ENCODE measurements at regions not wholly inside any gene's neighbourhood (a gene's known extent, or its start where the extent isn't known, plus 50 kb on each side); places are given as distances from the start of the nearest gene placed in this dataset.

GRCh38 chr2:129375632-129376425, 603.6 kb upstream of the RAB6C start:
- TF ChIP-seq CTCF (IDR thresholded peaks at IDR 0.05; ENCODE audit: extremely low read depth in 1 of 2, insufficient read depth in 1 of 2, low read depth in 1 of 2, low read length in 2 of 2) (no peak), FOS (IDR thresholded peaks at IDR 0.05; ENCODE audit: borderline replicate concordance, insufficient read depth, low read length) (no peak), MAX (IDR thresholded peaks at IDR 0.05; ENCODE audit: insufficient read depth, insufficient read length) (no peak), POLR2AphosphoS5 (IDR thresholded peaks at IDR 0.05; ENCODE audit: insufficient read depth, low read depth, low read length) (no peak)
